ENCODE measurements at regions not wholly inside any gene's neighbourhood (a gene's known extent, or its start where the extent isn't known, plus 50 kb on each side); places are given as distances from the start of the nearest gene placed in this dataset.
"Not testable (repeated sequence)": the region's sequence is repeated elsewhere in the genome, so short reads cannot be mapped to it uniquely, and the experiment has no call there.

DNA sequence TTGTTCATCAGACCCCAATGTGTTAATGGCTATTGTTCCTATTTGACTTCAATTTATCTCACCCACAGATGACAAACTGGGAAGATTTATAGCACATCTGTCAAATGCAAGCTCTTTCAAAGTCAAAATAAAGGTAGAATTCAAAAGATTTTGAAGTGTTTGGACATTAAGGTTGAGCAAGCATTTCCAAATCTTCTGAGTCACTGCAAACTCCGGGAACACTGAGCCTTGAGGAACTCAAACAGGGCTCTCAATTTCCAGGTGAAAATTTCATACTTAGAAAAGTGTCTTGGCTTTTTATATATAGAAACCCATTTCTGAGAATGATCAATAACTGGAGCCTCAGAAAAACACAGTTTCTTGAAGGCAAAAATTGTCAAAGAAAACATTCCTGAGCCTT is 199.5 kb upstream of the IGFBP7 start:
- Histone ChIP-seq H3K27ac (ENCODE audit: insufficient read depth, low read length, poor library complexity, severe bottlenecking) (no peak overlapping the region), H3K4me1 (ENCODE audit: control insufficient read depth, insufficient read depth, low read length, poor library complexity, severe bottlenecking) (no peaks in the 10 kb centered on the region), H3K9me3 (ENCODE audit: control insufficient read depth in 2 of 2, low read length in 2 of 2) (no peaks in the 10 kb centered on the region), H3K27me3 (ENCODE audit: control insufficient read depth, insufficient read depth, low read length) (no peaks in the 10 kb centered on the region), H3K36me3 (ENCODE audit: control insufficient read depth, insufficient read depth, low read length) (no peaks in the 10 kb centered on the region), H3K4me3 (ENCODE audit: low read depth, low read length) (no peak overlapping the region)
- Mint-ChIP-seq H3K4me3 (no peak overlapping the region), H3K9me3 (peaks cover 0 to 9% (median 1%) of the 10 kb centered on the region in 7 donors), H3K27me3 (no peaks in the 10 kb centered on the region), H3K27ac (no peak overlapping the region), H3K36me3 (no peaks in the 10 kb centered on the region), H3K4me1 (no peaks in the 10 kb centered on the region)
- no peak for ATAC-seq (ENCODE audit: low read depth in 2 of 2)
- DNase-seq, result no peak

DNA sequence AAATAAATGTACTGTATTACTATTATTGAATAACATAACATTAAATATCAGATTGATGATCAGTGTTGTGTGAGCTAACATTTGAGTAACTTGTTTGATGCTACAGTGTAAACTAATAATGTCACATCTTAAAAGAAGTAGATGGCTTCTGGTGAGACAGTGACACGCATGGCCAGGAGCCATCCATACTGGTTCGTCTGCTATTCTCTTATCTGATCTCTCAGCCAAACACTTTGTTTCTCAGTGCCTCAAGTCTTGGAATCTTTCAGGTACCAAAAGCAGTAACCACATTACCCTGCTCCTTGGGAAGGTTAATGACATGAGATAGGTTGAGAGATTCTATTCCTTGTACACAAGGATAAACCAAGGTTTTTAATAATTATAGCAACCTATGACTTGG is 198.1 kb upstream of the IGFBP7 start:
- Mint-ChIP-seq H3K9me3 (peaks cover 0 to 9% (median 0%) of the 10 kb centered on the region in 7 donors), H3K27ac (no peak overlapping the region), H3K4me3 (no peak overlapping the region), H3K27me3 (no peaks in the 10 kb centered on the region), H3K4me1 (no peaks in the 10 kb centered on the region), H3K36me3 (no peaks in the 10 kb centered on the region)
- no peaks in the 10 kb centered on the region for H3K4me1 ChIP-seq (ENCODE audit: control insufficient read depth, insufficient read depth, low read length, poor library complexity, severe bottlenecking)
- H3K4me3 ChIP-seq (ENCODE audit: low read depth, low read length), result no peak overlapping the region
- H3K27me3 ChIP-seq (ENCODE audit: control insufficient read depth, insufficient read depth, low read length), result no peaks in the 10 kb centered on the region
- no peaks in the 10 kb centered on the region for H3K9me3 ChIP-seq (ENCODE audit: control insufficient read depth in 2 of 2, low read length in 2 of 2)
- DNase-seq (no peak), ATAC-seq (ENCODE audit: low read depth in 2 of 2) (no peak)
- H3K27ac ChIP-seq (ENCODE audit: insufficient read depth, low read length, poor library complexity, severe bottlenecking), result no peak overlapping the region
- H3K36me3 ChIP-seq (ENCODE audit: control insufficient read depth, insufficient read depth, low read length), result no peaks in the 10 kb centered on the region

GRCh38 chr4:57305836-57306235 is 195.7 kb upstream of the IGFBP7 start:
- Histone ChIP-seq H3K4me3 (ENCODE audit: low read depth, low read length) (no peak overlapping the region), H3K4me1 (ENCODE audit: control insufficient read depth, insufficient read depth, low read length, poor library complexity, severe bottlenecking) (no peaks in the 10 kb centered on the region), H3K27me3 (ENCODE audit: control insufficient read depth, insufficient read depth, low read length) (no peaks in the 10 kb centered on the region), H3K9me3 (ENCODE audit: control insufficient read depth in 2 of 2, low read length in 2 of 2) (no peaks in the 10 kb centered on the region), H3K27ac (ENCODE audit: insufficient read depth, low read length, poor library complexity, severe bottlenecking) (no peak overlapping the region), H3K36me3 (ENCODE audit: control insufficient read depth, insufficient read depth, low read length) (no peaks in the 10 kb centered on the region)
- Mint-ChIP-seq H3K4me1 (no peaks in the 10 kb centered on the region), H3K27ac (no peak overlapping the region), H3K9me3 (peaks cover 0 to 6% (median 0%) of the 10 kb centered on the region in 7 donors), H3K4me3 (no peak overlapping the region), H3K27me3 (no peaks in the 10 kb centered on the region), H3K36me3 (no peaks in the 10 kb centered on the region)
- no peak for DNase-seq
- no peak for ATAC-seq (ENCODE audit: low read depth in 2 of 2)

- H3K27me3 ChIP-seq (ENCODE audit: control insufficient read depth, insufficient read depth, low read length), result no peaks in the 10 kb centered on the region
- DNase-seq (no peak), ATAC-seq (ENCODE audit: low read depth in 2 of 2) (no peak)
- Mint-ChIP-seq H3K36me3 (no peaks in the 10 kb centered on the region), H3K27me3 (no peaks in the 10 kb centered on the region), H3K4me1 (no peaks in the 10 kb centered on the region), H3K27ac (no peak overlapping the region), H3K9me3 (peaks cover 0 to 5% (median 1%) of the 10 kb centered on the region in 7 donors), H3K4me3 (no peak overlapping the region)
- no peaks in the 10 kb centered on the region for H3K36me3 ChIP-seq (ENCODE audit: control insufficient read depth, insufficient read depth, low read length)
- H3K4me3 ChIP-seq (ENCODE audit: low read depth, low read length), result no peak overlapping the region
- H3K4me1 ChIP-seq (ENCODE audit: control insufficient read depth, insufficient read depth, low read length, poor library complexity, severe bottlenecking), result no peaks in the 10 kb centered on the region
- H3K9me3 ChIP-seq (ENCODE audit: control insufficient read depth in 2 of 2, low read length in 2 of 2), result no peaks in the 10 kb centered on the region
- H3K27ac ChIP-seq (ENCODE audit: insufficient read depth, low read length, poor library complexity, severe bottlenecking), result no peak overlapping the region
Measured at GRCh38 chr4:57303012-57303751, 193.0 kb upstream of the IGFBP7 start.

- not testable (repeated sequence) for H3K27me3 ChIP-seq (ENCODE audit: control insufficient read depth, insufficient read depth, low read length); DNase-seq; H3K27me3 Mint-ChIP-seq; H3K4me3 ChIP-seq (ENCODE audit: low read depth, low read length); H3K36me3 ChIP-seq (ENCODE audit: control insufficient read depth, insufficient read depth, low read length); H3K27ac ChIP-seq (ENCODE audit: insufficient read depth, low read length, poor library complexity, severe bottlenecking); H3K9me3 Mint-ChIP-seq; H3K4me1 ChIP-seq (ENCODE audit: control insufficient read depth, insufficient read depth, low read length, poor library complexity, severe bottlenecking); H3K4me3 Mint-ChIP-seq; H3K36me3 Mint-ChIP-seq; H3K9me3 ChIP-seq (ENCODE audit: control insufficient read depth in 2 of 2, low read length in 2 of 2); H3K27ac Mint-ChIP-seq; ATAC-seq (ENCODE audit: low read depth in 2 of 2); H3K4me1 Mint-ChIP-seq
Measured at GRCh38 chr4:57300300-57300699, 190.1 kb upstream of the IGFBP7 start.

DNA sequence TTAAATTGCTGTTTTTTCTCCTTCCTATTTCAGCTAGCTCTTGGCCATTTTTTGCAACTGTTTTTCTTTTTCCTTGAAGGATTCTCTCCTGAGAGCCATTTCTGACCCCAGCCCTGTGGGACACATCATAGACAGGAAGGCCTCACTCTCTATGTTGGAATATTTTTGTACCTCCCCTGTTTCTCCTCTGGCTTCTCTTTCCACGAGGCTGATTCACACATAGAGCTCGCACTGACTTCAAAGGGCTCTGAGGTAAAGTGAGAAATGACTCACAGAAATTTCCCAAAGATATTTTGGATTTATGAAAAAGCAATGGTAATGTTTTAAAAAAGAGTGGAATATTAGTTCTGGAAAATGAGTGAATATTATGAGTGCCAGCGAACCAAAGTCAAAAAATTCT is 181.7 kb upstream of the IGFBP7 start:
- Mint-ChIP-seq H3K4me1 (no peaks in the 10 kb centered on the region), H3K36me3 (no peaks in the 10 kb centered on the region), H3K9me3 (peaks cover 0 to 4% (median 0%) of the 10 kb centered on the region in 7 donors), H3K27me3 (peaks cover 4% of the 10 kb centered on the region), H3K27ac (no peak overlapping the region), H3K4me3 (no peak overlapping the region)
- Histone ChIP-seq H3K9me3 (ENCODE audit: control insufficient read depth in 2 of 2, low read length in 2 of 2) (no peaks in the 10 kb centered on the region), H3K27me3 (ENCODE audit: control insufficient read depth, insufficient read depth, low read length) (no peaks in the 10 kb centered on the region), H3K36me3 (ENCODE audit: control insufficient read depth, insufficient read depth, low read length) (no peaks in the 10 kb centered on the region), H3K4me3 (ENCODE audit: low read depth, low read length) (no peak overlapping the region), H3K27ac (ENCODE audit: insufficient read depth, low read length, poor library complexity, severe bottlenecking) (no peak overlapping the region), H3K4me1 (ENCODE audit: control insufficient read depth, insufficient read depth, low read length, poor library complexity, severe bottlenecking) (no peaks in the 10 kb centered on the region)
- ATAC-seq (ENCODE audit: low read depth in 2 of 2) (no peak), DNase-seq (no peak)

GRCh38 chr4:57287687-57288604 is 177.8 kb upstream of the IGFBP7 start:
- Mint-ChIP-seq H3K36me3 (no peaks in the 10 kb centered on the region), H3K27me3 (peaks cover 4% of the 10 kb centered on the region), H3K9me3 (peaks cover 0 to 3% (median 0%) of the 10 kb centered on the region in 7 donors), H3K27ac (no peak overlapping the region), H3K4me1 (no peaks in the 10 kb centered on the region), H3K4me3 (no peak overlapping the region)
- DNase-seq (no peak), ATAC-seq (ENCODE audit: low read depth in 2 of 2) (no peak)
- no peaks in the 10 kb centered on the region for H3K27me3 ChIP-seq (ENCODE audit: control insufficient read depth, insufficient read depth, low read length)
- no peaks in the 10 kb centered on the region for H3K9me3 ChIP-seq (ENCODE audit: control insufficient read depth in 2 of 2, low read length in 2 of 2)
- no peaks in the 10 kb centered on the region for H3K36me3 ChIP-seq (ENCODE audit: control insufficient read depth, insufficient read depth, low read length)
- H3K27ac ChIP-seq (ENCODE audit: insufficient read depth, low read length, poor library complexity, severe bottlenecking), result no peak overlapping the region
- H3K4me1 ChIP-seq (ENCODE audit: control insufficient read depth, insufficient read depth, low read length, poor library complexity, severe bottlenecking), result no peaks in the 10 kb centered on the region
- H3K4me3 ChIP-seq (ENCODE audit: low read depth, low read length), result no peak overlapping the region

Measured in CD4-positive, CD25-positive, alpha-beta regulatory T cell (primary cell).